Naive B cell (primary cell): ENCODE measurements at regions not wholly inside any gene's neighbourhood (a gene's known extent, or its start where the extent isn't known, plus 50 kb on each side); places are given as distances from the start of the nearest gene placed in this dataset.

Experiments used
- ATAC-seq, 2 donors: fragments of 150-1000 bp; cut with Tn5 transposase; 2 replicates each; pipeline ENCODE4 v1.10.0; 2021; ENCODE audit warnings: low read depth in 2 of 2, mild to moderate bottlenecking in 2 of 2, moderate library complexity in 2 of 2
- DNase-seq: peaks from one replicate; pipeline ENCODE4 v3.0.0; 2022
- H3K27ac Mint-ChIP-seq, 6 donors: one replicate each; pipeline ENCODE4 v1.8.0; 2020 to 2022; ENCODE audit warnings: mild to moderate bottlenecking in 6 of 6, mixed read lengths in 6 of 6, moderate library complexity in 5 of 6, inconsistent platforms in 2 of 6
- H3K27me3 Mint-ChIP-seq, 3 donors: one replicate each; pipeline ENCODE4 v1.8.0; 2021 to 2022; ENCODE audit warnings: mixed read lengths in 3 of 3, mild to moderate bottlenecking in 1 of 3
- H3K36me3 Mint-ChIP-seq, 2 donors: one replicate each; pipeline ENCODE4 v1.8.0; 2020 to 2022; ENCODE audit warnings: mixed read lengths in 2 of 2, inconsistent platforms in 1 of 2, mild to moderate bottlenecking in 1 of 2
- H3K4me1 Mint-ChIP-seq, 3 donors: one replicate each; pipeline ENCODE4 v1.8.0; 2020 to 2022; ENCODE audit warnings: mixed read lengths in 3 of 3, inconsistent platforms in 1 of 3, mild to moderate bottlenecking in 1 of 3, moderate library complexity in 1 of 3
- H3K4me3 Mint-ChIP-seq, 8 donors: one replicate each; pipeline ENCODE4 v1.8.0; 2020 to 2022; ENCODE audit warnings: mild to moderate bottlenecking in 8 of 8, mixed read lengths in 8 of 8, moderate library complexity in 8 of 8, inconsistent platforms in 2 of 8
- H3K9me3 Mint-ChIP-seq, 7 donors: one replicate each; pipeline ENCODE4 v1.8.0; 2020 to 2022; ENCODE audit warnings: mixed read lengths in 7 of 7, mild to moderate bottlenecking in 5 of 7, inconsistent platforms in 2 of 7, moderate library complexity in 1 of 7

GRCh38 chr3:117602058-117602644 lies 892.6 kb downstream of the TUSC7 start:
- H3K9me3 Mint-ChIP-seq: peaks cover 0 to 6% (median 0%) of the 10 kb centered on the region in 7 donors
- no peaks in the 10 kb centered on the region for H3K4me1 Mint-ChIP-seq
- no peak overlapping the region for H3K27ac Mint-ChIP-seq
- peaks cover 0 to 3% (median 0%) of the 10 kb centered on the region in 3 donors for H3K27me3 Mint-ChIP-seq
- H3K4me3 Mint-ChIP-seq: no peak overlapping the region
- DNase-seq (no peak), ATAC-seq (no peak)
- no peaks in the 10 kb centered on the region for H3K36me3 Mint-ChIP-seq

- DNase-seq: no peak
- peaks cover 0 to 6% (median 0%) of the 10 kb centered on the region in 7 donors for H3K9me3 Mint-ChIP-seq
- no peak overlapping the region for H3K4me3 Mint-ChIP-seq
- H3K27me3 Mint-ChIP-seq: peaks cover 0 to 3% (median 0%) of the 10 kb centered on the region in 3 donors
- H3K36me3 Mint-ChIP-seq: no peaks in the 10 kb centered on the region
- ATAC-seq: no peak
- no peaks in the 10 kb centered on the region for H3K4me1 Mint-ChIP-seq
- no peak overlapping the region for H3K27ac Mint-ChIP-seq
Measured at GRCh38 chr3:117603097-117603496, 893.5 kb downstream of the TUSC7 start.

GRCh38 chr3:117606866-117607265 lies 897.3 kb downstream of the TUSC7 start:
- Mint-ChIP-seq H3K4me1 (no peaks in the 10 kb centered on the region), H3K27ac (no peak overlapping the region), H3K27me3 (peaks cover 0 to 3% (median 0%) of the 10 kb centered on the region in 3 donors), H3K4me3 (no peak overlapping the region), H3K36me3 (no peaks in the 10 kb centered on the region), H3K9me3 (peaks cover 2 to 11% (median 4%) of the 10 kb centered on the region in 7 donors)
- no peak for ATAC-seq
- DNase-seq: no peak

- Mint-ChIP-seq H3K9me3 (peaks cover 2 to 13% (median 4%) of the 10 kb centered on the region in 7 donors), H3K27me3 (peaks cover 0 to 3% (median 0%) of the 10 kb centered on the region in 3 donors), H3K27ac (no peak overlapping the region), H3K36me3 (no peaks in the 10 kb centered on the region), H3K4me3 (no peak overlapping the region), H3K4me1 (no peaks in the 10 kb centered on the region)
- ATAC-seq (no peak), DNase-seq (no peak)
Measured at GRCh38 chr3:117609330-117609729, 899.8 kb downstream of the TUSC7 start.

- no peaks in the 10 kb centered on the region for H3K4me1 Mint-ChIP-seq
- peaks cover 2 to 13% (median 4%) of the 10 kb centered on the region in 7 donors for H3K9me3 Mint-ChIP-seq
- no peak overlapping the region for H3K4me3 Mint-ChIP-seq
- H3K27me3 Mint-ChIP-seq: peaks cover 0 to 3% (median 0%) of the 10 kb centered on the region in 3 donors
- H3K36me3 Mint-ChIP-seq: no peaks in the 10 kb centered on the region
- H3K27ac Mint-ChIP-seq: no peak overlapping the region
- DNase-seq (no peak), ATAC-seq (no peak)
Measured at GRCh38 chr3:117610156-117610555, 900.6 kb downstream of the TUSC7 start.

GRCh38 chr3:117611211-117611610 lies 901.6 kb downstream of the TUSC7 start:
- DNase-seq (no peak), ATAC-seq (no peak)
- H3K27me3 Mint-ChIP-seq: peaks cover 0 to 3% (median 0%) of the 10 kb centered on the region in 3 donors
- no peak overlapping the region for H3K27ac Mint-ChIP-seq
- peaks cover 2 to 13% (median 5%) of the 10 kb centered on the region in 7 donors for H3K9me3 Mint-ChIP-seq
- no peaks in the 10 kb centered on the region for H3K36me3 Mint-ChIP-seq
- no peaks in the 10 kb centered on the region for H3K4me1 Mint-ChIP-seq
- H3K4me3 Mint-ChIP-seq: no peak overlapping the region

GRCh38 chr3:117616227-117616626 lies 906.6 kb downstream of the TUSC7 start:
- Mint-ChIP-seq H3K4me3 (no peak overlapping the region), H3K27ac (no peak overlapping the region), H3K4me1 (no peaks in the 10 kb centered on the region), H3K36me3 (no peaks in the 10 kb centered on the region), H3K27me3 (no peaks in the 10 kb centered on the region), H3K9me3 (peaks cover 0 to 10% (median 0%) of the 10 kb centered on the region in 7 donors)
- no peak for ATAC-seq
- no peak for DNase-seq

- DNase-seq (no peak), ATAC-seq (no peak)
- H3K27ac Mint-ChIP-seq: no peak overlapping the region
- no peak overlapping the region for H3K4me3 Mint-ChIP-seq
- H3K27me3 Mint-ChIP-seq: no peaks in the 10 kb centered on the region
- H3K4me1 Mint-ChIP-seq: no peaks in the 10 kb centered on the region
- no peaks in the 10 kb centered on the region for H3K36me3 Mint-ChIP-seq
- peaks cover 0 to 15% (median 0%) of the 10 kb centered on the region in 7 donors for H3K9me3 Mint-ChIP-seq
Measured at GRCh38 chr3:117617906-117618305, 908.3 kb downstream of the TUSC7 start.

GRCh38 chr3:117618462-117618861 lies 908.9 kb downstream of the TUSC7 start:
- peaks cover 0 to 15% (median 0%) of the 10 kb centered on the region in 7 donors for H3K9me3 Mint-ChIP-seq
- no peaks in the 10 kb centered on the region for H3K27me3 Mint-ChIP-seq
- H3K27ac Mint-ChIP-seq: no peak overlapping the region
- no peak for DNase-seq
- no peaks in the 10 kb centered on the region for H3K36me3 Mint-ChIP-seq
- H3K4me3 Mint-ChIP-seq: no peak overlapping the region
- no peak for ATAC-seq
- H3K4me1 Mint-ChIP-seq: no peaks in the 10 kb centered on the region

- H3K9me3 Mint-ChIP-seq: peaks cover 0 to 15% (median 0%) of the 10 kb centered on the region in 7 donors
- no peak overlapping the region for H3K4me3 Mint-ChIP-seq
- no peak for DNase-seq
- H3K4me1 Mint-ChIP-seq: no peaks in the 10 kb centered on the region
- no peak for ATAC-seq
- H3K27me3 Mint-ChIP-seq: no peaks in the 10 kb centered on the region
- H3K36me3 Mint-ChIP-seq: no peaks in the 10 kb centered on the region
- H3K27ac Mint-ChIP-seq: no peak overlapping the region
Measured at GRCh38 chr3:117619805-117620204, 910.2 kb downstream of the TUSC7 start.

GRCh38 chr3:117622171-117622841 lies 912.7 kb downstream of the TUSC7 start:
- H3K4me3 Mint-ChIP-seq: no peak overlapping the region
- H3K9me3 Mint-ChIP-seq: peaks cover 0 to 4% (median 0%) of the 10 kb centered on the region in 7 donors
- no peaks in the 10 kb centered on the region for H3K36me3 Mint-ChIP-seq
- H3K4me1 Mint-ChIP-seq: no peaks in the 10 kb centered on the region
- DNase-seq: no peak
- H3K27me3 Mint-ChIP-seq: no peaks in the 10 kb centered on the region
- H3K27ac Mint-ChIP-seq: no peak overlapping the region
- ATAC-seq: no peak

GRCh38 chr3:117624424-117624823 lies 914.8 kb downstream of the TUSC7 start:
- Mint-ChIP-seq H3K4me3 (no peak overlapping the region), H3K27me3 (no peaks in the 10 kb centered on the region), H3K36me3 (no peaks in the 10 kb centered on the region), H3K4me1 (no peaks in the 10 kb centered on the region), H3K27ac (no peak overlapping the region), H3K9me3 (peaks cover 0 to 4% (median 0%) of the 10 kb centered on the region in 7 donors)
- no peak for DNase-seq
- ATAC-seq: no peak

GRCh38 chr3:117625174-117625573 lies 915.6 kb downstream of the TUSC7 start:
- DNase-seq (no peak), ATAC-seq (no peak)
- no peaks in the 10 kb centered on the region for H3K36me3 Mint-ChIP-seq
- peaks cover 0 to 4% (median 0%) of the 10 kb centered on the region in 7 donors for H3K9me3 Mint-ChIP-seq
- H3K4me3 Mint-ChIP-seq: no peak overlapping the region
- H3K27me3 Mint-ChIP-seq: no peaks in the 10 kb centered on the region
- no peaks in the 10 kb centered on the region for H3K4me1 Mint-ChIP-seq
- no peak overlapping the region for H3K27ac Mint-ChIP-seq

- Mint-ChIP-seq H3K4me1 (no peaks in the 10 kb centered on the region), H3K4me3 (no peak overlapping the region)
Measured at GRCh38 chr3:117626577-117626976, 917.0 kb downstream of the TUSC7 start.

More at GRCh38 chr3:117626577-117626976, 917.0 kb downstream of the TUSC7 start:
- H3K36me3 Mint-ChIP-seq: no peaks in the 10 kb centered on the region
- H3K27ac Mint-ChIP-seq: peak overlapping the region in 1 of 6 donors; percentile 28
- H3K9me3 Mint-ChIP-seq: peaks cover 0 to 4% (median 0%) of the 10 kb centered on the region in 7 donors
- no peak for ATAC-seq
- DNase-seq: no peak
- H3K27me3 Mint-ChIP-seq: no peaks in the 10 kb centered on the region
